Activated gamma-delta T cell treated with Interleukin-2 at 50 U/mL for 16 hours (primary cell): ENCODE measurements at regions not wholly inside any gene's neighbourhood (a gene's known extent, or its start where the extent isn't known, plus 50 kb on each side); places are given as distances from the start of the nearest gene placed in this dataset.

Experiments used
- DNase-seq: peaks from one replicate; pipeline ENCODE4 v3.0.0-alpha.2; 2020

- DNase-seq: no peak
Measured at GRCh38 chr15:62558640-62559380, 393.7 kb upstream of the C2CD4B start.

GRCh38 chr15:62559381-62559733, 394.3 kb upstream of the C2CD4B start:
- no peak for DNase-seq

- no peak for DNase-seq
Measured at GRCh38 chr15:62561059-62561519, 396.0 kb upstream of the C2CD4B start.

- DNase-seq: no peak
Measured at GRCh38 chr15:62561571-62561970, 396.5 kb upstream of the C2CD4B start.

- no peak for DNase-seq
Measured at GRCh38 chr15:62564886-62565633, 400.0 kb upstream of the C2CD4B start.

GRCh38 chr15:62565634-62566026, 400.5 kb upstream of the C2CD4B start:
- no peak for DNase-seq

GRCh38 chr15:62566248-62566647, 401.2 kb upstream of the C2CD4B start:
- DNase-seq: no peak

GRCh38 chr15:62567501-62567900, 402.4 kb upstream of the C2CD4B start:
- no peak for DNase-seq

GRCh38 chr15:62568004-62568403, 402.9 kb upstream of the C2CD4B start:
- no peak for DNase-seq

GRCh38 chr15:62568702-62569101, 403.6 kb upstream of the C2CD4B start:
- DNase-seq: no peak

GRCh38 chr15:62569460-62570404, 404.6 kb upstream of the C2CD4B start:
- no peak for DNase-seq

GRCh38 chr15:62570405-62570783, 405.3 kb upstream of the C2CD4B start:
- no peak for DNase-seq

- DNase-seq: no peak
Measured at GRCh38 chr15:62571072-62571471, 406.0 kb upstream of the C2CD4B start.

- DNase-seq: no peak
Measured at GRCh38 chr15:62572797-62573196, 407.7 kb upstream of the C2CD4B start.

- DNase-seq: no peak
Measured at GRCh38 chr15:62573876-62574275, 408.8 kb upstream of the C2CD4B start.

- DNase-seq: no peak
Measured at GRCh38 chr15:62578546-62578945, 413.5 kb upstream of the C2CD4B start.

GRCh38 chr15:62578960-62579359, 413.9 kb upstream of the C2CD4B start:
- no peak for DNase-seq

GRCh38 chr15:62579842-62580241, 414.8 kb upstream of the C2CD4B start:
- no peak for DNase-seq

- no peak for DNase-seq
Measured at GRCh38 chr15:62582580-62582979, 417.5 kb upstream of the C2CD4B start.

- DNase-seq: no peak
Measured at GRCh38 chr15:62584301-62585235, 419.5 kb upstream of the C2CD4B start.

GRCh38 chr15:62588938-62589670, 424.0 kb upstream of the C2CD4B start:
- DNase-seq: no peak
